Endodermal cell (in vitro differentiated cells): ENCODE measurements at regions not wholly inside any gene's neighbourhood (a gene's known extent, or its start where the extent isn't known, plus 50 kb on each side); places are given as distances from the start of the nearest gene placed in this dataset.
"Not testable (repeated sequence)": the region's sequence is repeated elsewhere in the genome, so short reads cannot be mapped to it uniquely, and the experiment has no call there.

ENCODE experiments used
- DNase-seq: peaks from one replicate; pipeline ENCODE4 v3.0.0-alpha.2; 2017
- H3K27ac ChIP-seq: 2 replicates; pipeline ENCODE4 v1.5.1; 2013; ENCODE audit warnings: mild to moderate bottlenecking, low read depth, low read length, moderate library complexity
- H3K27me3 ChIP-seq: 2 replicates; pipeline ENCODE4 v1.6.1; 2013; ENCODE audit warnings: mild to moderate bottlenecking, low read length, moderate library complexity; ENCODE audit not compliant: insufficient read depth, control insufficient read depth, poor library complexity, severe bottlenecking
- H3K36me3 ChIP-seq: 2 replicates; pipeline ENCODE4 v1.7.0; 2013; ENCODE audit warnings: mild to moderate bottlenecking, low read length, moderate library complexity; ENCODE audit not compliant: control insufficient read depth, insufficient read depth
- H3K4me1 ChIP-seq: one replicate; pipeline ENCODE4 v1.7.0; 2013; ENCODE audit warnings: low read length; ENCODE audit not compliant: control insufficient read depth, insufficient read depth
- H3K4me3 ChIP-seq: 2 replicates; pipeline ENCODE4 v1.5.1; 2013; ENCODE audit warnings: mild to moderate bottlenecking, low read length, moderate library complexity
- H3K9ac ChIP-seq: 2 replicates; pipeline ENCODE4 v1.6.1; 2013; ENCODE audit warnings: mild to moderate bottlenecking, low read length, moderate library complexity; ENCODE audit not compliant: poor library complexity, severe bottlenecking; ENCODE audit errors: extremely low read depth
- H3K9me3 ChIP-seq: 2 replicates; pipeline ENCODE4 v1.6.1; 2013; ENCODE audit warnings: mild to moderate bottlenecking, low read length, moderate library complexity; ENCODE audit not compliant: control insufficient read depth
- H3K27ac Mint-ChIP-seq: 2 replicates; pipeline ENCODE4 v1.8.0; 2020; ENCODE audit warnings: mixed read lengths
- H3K27me3 Mint-ChIP-seq: 2 replicates; pipeline ENCODE4 v1.8.0; 2021; ENCODE audit warnings: mild to moderate bottlenecking, mixed read lengths; ENCODE audit not compliant: insufficient read depth
- H3K36me3 Mint-ChIP-seq: 2 replicates; pipeline ENCODE4 v1.8.0; 2020; ENCODE audit warnings: low read depth, mixed read lengths
- H3K4me1 Mint-ChIP-seq: 2 replicates; pipeline ENCODE4 v1.8.0; 2020; ENCODE audit warnings: mixed read lengths
- H3K4me3 Mint-ChIP-seq: 2 replicates; pipeline ENCODE4 v1.8.0; 2020; ENCODE audit warnings: mild to moderate bottlenecking, moderate library complexity, mixed read lengths
- H3K9me3 Mint-ChIP-seq: 2 replicates; pipeline ENCODE4 v1.8.0; 2020; ENCODE audit warnings: mild to moderate bottlenecking, mixed read lengths
- CTCF ChIP-seq: fragments of 200-600 bp; sonication (generic); conservative IDR thresholded peaks from 2 replicates; pipeline ENCODE4 v1.5.0; 2021; ENCODE audit warnings: antibody characterized with exemption, mild to moderate bottlenecking
- WGBS, 2 experiments: methylation state at CpG; one replicate each; pipeline versions ENCODE4 v1.1.5 to v1.1.7; 2013; ENCODE audit warnings: missing lambda C conversion rate in 2 of 2, mixed read lengths in 1 of 2; ENCODE audit not compliant: insufficient coverage in 1 of 2, insufficient read length in 1 of 2; 5-methylcytosine and 5-hydroxymethylcytosine counted together

GRCh38 chr16:35798885-35799426, 2339.5 kb downstream of the TP53TG3F start:
- Histone ChIP-seq H3K9ac (no peak overlapping the region), H3K4me3 (no peak overlapping the region), H3K4me1 (no peaks in the 10 kb centered on the region), H3K9me3 (peaks cover 77% of the 10 kb centered on the region), H3K27me3 (no peaks in the 10 kb centered on the region), H3K36me3 (no peaks in the 10 kb centered on the region), H3K27ac (no peak overlapping the region)
- Mint-ChIP-seq H3K27ac (no peak overlapping the region), H3K27me3 (no peaks in the 10 kb centered on the region), H3K9me3 (peaks cover 90% of the 10 kb centered on the region), H3K4me1 (no peaks in the 10 kb centered on the region), H3K36me3 (no peaks in the 10 kb centered on the region), H3K4me3 (no peak overlapping the region)
- TF ChIP-seq CTCF = no peak
- DNase-seq = no peak
- 67 to 71% methylated on average over 11 of the region's 11 CpGs for WGBS, 2 experiments

- H3K36me3 ChIP-seq, H3K4me3 Mint-ChIP-seq, H3K36me3 Mint-ChIP-seq, H3K27ac Mint-ChIP-seq, DNase-seq, H3K4me1 Mint-ChIP-seq, H3K4me1 ChIP-seq, H3K27me3 ChIP-seq, H3K9ac ChIP-seq, H3K27ac ChIP-seq, H3K27me3 Mint-ChIP-seq: not testable (repeated sequence)
- Histone ChIP-seq H3K4me3 (peak overlapping the region; percentile 35), H3K9me3 (peaks cover 64% of the 10 kb centered on the region)
- H3K9me3 Mint-ChIP-seq = peaks cover 78% of the 10 kb centered on the region
Observed at GRCh38 chr16:35804465-35804864, 2345.1 kb downstream of the TP53TG3F start.

- Histone ChIP-seq H3K9ac (no peak overlapping the region), H3K9me3 (peaks cover 61% of the 10 kb centered on the region), H3K27me3 (no peaks in the 10 kb centered on the region), H3K4me3 (no peak overlapping the region), H3K36me3 (no peaks in the 10 kb centered on the region), H3K27ac (no peak overlapping the region), H3K4me1 (no peaks in the 10 kb centered on the region)
- H3K4me3 Mint-ChIP-seq = no peak overlapping the region
- peaks cover 65% of the 10 kb centered on the region for H3K9me3 Mint-ChIP-seq
- no peaks in the 10 kb centered on the region for H3K36me3 Mint-ChIP-seq
- no peaks in the 10 kb centered on the region for H3K4me1 Mint-ChIP-seq
- no peaks in the 10 kb centered on the region for H3K27me3 Mint-ChIP-seq
- H3K27ac Mint-ChIP-seq = no peak overlapping the region
- TF ChIP-seq CTCF = no peak
- DNase-seq = no peak
Observed at GRCh38 chr16:35823342-35823741, 2363.9 kb downstream of the TP53TG3F start.

- peaks cover 84% of the 10 kb centered on the region for H3K9me3 ChIP-seq
- no peak overlapping the region for H3K27ac ChIP-seq
- H3K27me3 ChIP-seq = no peaks in the 10 kb centered on the region
- no peaks in the 10 kb centered on the region for H3K4me1 Mint-ChIP-seq
- H3K27ac Mint-ChIP-seq = no peak overlapping the region
- H3K9me3 Mint-ChIP-seq = peaks cover 78% of the 10 kb centered on the region
- H3K36me3 ChIP-seq = no peaks in the 10 kb centered on the region
- no peak overlapping the region for H3K4me3 Mint-ChIP-seq
- 40 to 56% methylated on average over 1 to 3 of the region's 3 CpGs for WGBS, 2 experiments
- peak overlapping the region; percentile 45 for H3K4me3 ChIP-seq
- no peaks in the 10 kb centered on the region for H3K36me3 Mint-ChIP-seq
- DNase-seq = no peak
- H3K9ac ChIP-seq = no peak overlapping the region
- H3K27me3 Mint-ChIP-seq = no peaks in the 10 kb centered on the region
- H3K4me1 ChIP-seq = no peaks in the 10 kb centered on the region
- TF ChIP-seq CTCF = no peak
Observed at GRCh38 chr16:35841632-35842031, 2382.2 kb downstream of the TP53TG3F start.
